ENCODE measurements at regions not wholly inside any gene's neighbourhood (a gene's known extent, or its start where the extent isn't known, plus 50 kb on each side); places are given as distances from the start of the nearest gene placed in this dataset.

- DNase-seq (ENCODE audit: low spot score): no peak
Observed at GRCh38 chr1:198903621-198904020, 264.8 kb downstream of the PTPRC start.

- peak; percentile 32 for DNase-seq (ENCODE audit: low spot score)
Observed at GRCh38 chr1:198904321-198904720, 265.5 kb downstream of the PTPRC start.

GRCh38 chr1:198906739-198907422, 268.0 kb downstream of the PTPRC start:
- no peak for DNase-seq (ENCODE audit: low spot score)

- no peak for DNase-seq (ENCODE audit: low spot score)
Observed at GRCh38 chr1:198907423-198907746, 268.5 kb downstream of the PTPRC start.

DNA sequence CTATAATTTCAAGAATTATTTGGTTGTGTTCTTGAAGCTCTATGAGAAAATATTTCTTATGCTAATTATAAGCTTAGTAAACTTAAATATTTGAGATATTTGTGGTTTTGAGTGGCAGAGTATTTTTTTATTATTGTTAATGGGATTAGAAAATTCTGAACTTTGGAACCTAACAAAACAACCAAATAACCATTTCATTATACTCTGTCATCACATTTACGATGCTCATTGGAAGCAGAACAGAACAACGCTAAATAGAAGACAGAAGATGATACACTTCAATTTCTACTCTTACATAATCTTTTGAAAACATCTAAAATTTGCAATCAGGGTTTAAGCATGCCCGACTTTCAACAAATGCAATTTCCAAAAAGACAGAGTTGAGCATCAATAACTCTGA, 270.2 kb downstream of the PTPRC start:
- no peak for DNase-seq (ENCODE audit: low spot score)

GRCh38 chr1:198909973-198910372, 271.1 kb downstream of the PTPRC start:
- DNase-seq (ENCODE audit: low spot score): no peak

GRCh38 chr1:198910816-198911215, 272.0 kb downstream of the PTPRC start:
- DNase-seq (ENCODE audit: low spot score): no peak

DNA sequence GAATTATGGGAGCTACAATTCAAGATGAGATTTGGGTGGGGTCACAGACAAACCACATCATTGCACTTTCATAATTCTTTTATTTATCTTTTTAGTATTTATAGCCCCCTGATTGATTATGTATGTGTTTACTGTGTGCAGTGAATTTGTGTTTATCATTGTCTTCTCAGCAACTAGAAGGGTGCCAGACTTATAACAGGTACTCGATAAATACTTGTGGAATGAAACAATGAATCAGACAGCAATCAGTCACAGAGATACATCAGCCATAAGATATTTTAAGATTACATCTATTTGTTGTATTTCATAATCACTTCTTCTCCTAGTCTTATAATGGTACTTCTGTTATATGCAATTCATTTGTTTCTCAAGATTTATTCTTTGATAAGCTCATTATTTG, 273.2 kb downstream of the PTPRC start:
- no peak for DNase-seq (ENCODE audit: low spot score)

DNA sequence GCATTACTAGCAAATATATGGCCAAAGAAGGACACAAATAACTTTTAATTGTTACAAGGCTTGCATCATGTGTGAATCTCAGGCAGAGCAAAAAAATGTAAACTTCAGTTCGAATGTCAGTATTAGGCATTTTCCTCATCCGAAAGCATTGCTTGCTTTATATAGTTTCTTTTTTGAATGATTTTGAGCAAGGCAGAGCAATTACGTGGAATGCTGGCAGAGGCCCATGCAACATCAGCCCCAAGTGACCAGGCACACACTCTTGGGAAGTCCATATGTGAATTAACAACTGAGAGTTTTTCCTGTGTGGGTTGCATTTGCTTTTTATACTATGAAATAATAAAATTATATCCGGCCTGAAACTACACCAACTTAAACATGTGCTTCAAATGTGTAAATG, 274.8 kb downstream of the PTPRC start:
- no peak for DNase-seq (ENCODE audit: low spot score)

GRCh38 chr1:198915327-198916231, 276.7 kb downstream of the PTPRC start:
- peak; percentile 35 for DNase-seq (ENCODE audit: low spot score)

GRCh38 chr1:198917226-198917625, 278.4 kb downstream of the PTPRC start:
- no peak for DNase-seq (ENCODE audit: low spot score)

DNA sequence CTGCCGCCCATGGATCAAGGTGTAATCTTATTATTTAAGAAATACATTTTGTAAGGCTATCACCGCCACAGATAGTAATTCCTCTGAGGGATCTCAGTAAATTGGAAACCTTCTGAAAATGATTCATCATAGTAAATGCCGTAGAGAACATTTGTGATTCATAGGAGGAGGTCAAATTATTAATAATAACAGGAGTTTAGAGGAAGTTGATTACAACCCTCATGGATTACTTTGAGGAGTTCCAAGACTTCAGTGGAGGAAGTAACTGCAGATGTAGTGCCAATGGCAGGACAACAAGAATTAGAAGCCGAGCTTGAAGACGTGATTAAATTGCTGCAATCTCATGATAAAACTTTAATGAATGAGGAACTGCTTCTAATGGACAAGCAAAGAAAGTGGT, 280.1 kb downstream of the PTPRC start:
- no peak for DNase-seq (ENCODE audit: low spot score)

DNA sequence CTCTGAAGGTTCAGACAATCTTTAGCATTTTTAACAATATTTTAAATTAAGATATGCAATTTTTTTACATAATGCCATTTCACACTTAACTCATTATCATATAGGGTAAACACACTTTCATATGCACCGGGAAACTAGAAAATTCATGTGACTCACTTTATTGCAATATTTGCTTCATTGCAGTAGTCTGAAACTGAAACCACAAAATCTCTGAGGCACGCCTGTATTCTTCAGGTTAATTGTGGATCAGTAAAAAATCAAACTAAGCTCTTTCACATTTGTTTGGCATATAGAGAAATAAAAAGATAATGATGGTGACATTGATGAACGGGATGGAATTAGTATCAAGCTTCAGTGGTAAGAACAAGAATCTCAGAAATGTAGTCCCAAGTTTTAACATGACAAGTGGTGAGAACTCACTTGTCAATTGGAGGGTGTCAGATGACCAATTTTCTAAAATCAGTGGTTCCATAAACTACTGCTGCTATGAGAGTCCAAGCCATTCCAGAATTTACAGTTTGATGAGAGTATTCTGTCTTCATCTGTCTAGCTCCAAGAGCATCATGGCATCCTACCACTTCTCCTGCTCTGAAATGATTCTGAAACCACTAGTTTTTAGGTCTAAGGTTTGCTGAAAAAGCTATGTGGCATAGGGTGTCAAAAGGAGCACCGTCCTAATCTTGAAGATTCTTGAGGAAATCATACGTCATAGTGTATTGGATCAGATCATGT, 281.0 kb downstream of the PTPRC start:
- DNase-seq (ENCODE audit: low spot score): no peak

GRCh38 chr1:198922638-198923430, 284.0 kb downstream of the PTPRC start:
- no peak for DNase-seq (ENCODE audit: low spot score)

GRCh38 chr1:198923993-198924392, 285.2 kb downstream of the PTPRC start:
- DNase-seq (ENCODE audit: low spot score): no peak

GRCh38 chr1:198925567-198925966, 286.7 kb downstream of the PTPRC start:
- no peak for DNase-seq (ENCODE audit: low spot score)

- DNase-seq (ENCODE audit: low spot score): no peak
Observed at GRCh38 chr1:198927129-198927528, 288.3 kb downstream of the PTPRC start.

DNA sequence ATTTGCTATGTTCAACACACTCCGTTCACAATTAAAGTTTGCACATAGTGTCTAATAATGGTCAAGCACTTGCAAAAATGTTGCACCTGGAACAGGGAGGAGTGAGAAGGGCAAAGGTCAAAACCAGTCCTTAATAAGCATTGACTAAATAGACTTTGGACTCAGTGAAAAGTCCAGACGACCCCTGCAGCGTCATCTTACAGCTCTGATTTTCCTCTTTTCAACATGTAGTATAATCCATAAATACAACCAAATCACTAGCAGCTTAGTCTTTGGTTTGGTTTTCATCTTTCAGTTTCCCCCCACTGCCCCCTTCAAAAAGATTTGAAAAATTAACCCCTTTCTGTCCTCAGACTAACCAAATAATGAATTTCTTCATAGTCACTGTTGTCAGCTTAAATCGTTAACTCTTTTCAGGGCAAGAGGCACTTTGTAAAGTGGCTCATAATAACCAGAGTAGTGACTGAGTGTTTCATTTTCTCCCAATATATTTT, 290.3 kb downstream of the PTPRC start:
- DNase-seq (ENCODE audit: low spot score): peak; percentile 57

DNA sequence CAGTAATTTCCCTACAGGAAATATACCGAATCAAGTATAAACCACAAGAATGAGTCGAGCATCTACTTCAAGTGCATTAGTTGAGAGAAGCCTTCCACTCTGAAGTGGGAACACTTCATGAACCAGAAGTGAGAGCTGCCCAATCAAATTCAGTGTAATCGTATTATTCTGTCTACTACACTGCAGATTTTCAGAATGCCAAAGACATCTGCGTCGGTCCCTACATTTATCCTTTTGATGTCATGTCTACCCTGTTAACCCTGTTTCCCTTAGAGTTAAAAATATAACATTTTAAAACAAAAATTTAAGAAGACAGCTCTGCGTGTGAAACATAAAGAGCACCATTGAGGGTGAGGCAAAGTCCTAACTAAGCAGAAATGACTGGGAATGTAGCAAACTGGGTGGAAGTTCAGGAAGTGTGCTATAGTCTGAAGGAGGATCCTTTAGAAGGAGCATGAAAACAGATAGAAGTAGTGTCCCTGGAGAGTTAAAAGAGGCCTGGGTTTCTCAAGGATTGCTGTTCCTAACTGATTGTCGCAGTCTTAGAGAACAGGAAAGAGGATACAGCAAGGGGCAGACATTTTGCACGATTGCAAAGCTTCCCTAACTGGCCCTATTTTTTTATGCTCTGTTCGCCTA, 291.2 kb downstream of the PTPRC start:
- peak; percentile 66 for DNase-seq (ENCODE audit: low spot score)

- peak; percentile 81 for DNase-seq (ENCODE audit: low spot score)
Observed at GRCh38 chr1:198932351-198932991, 293.6 kb downstream of the PTPRC start.

Data from HT-29 (cell line).